ENCODE measurements at regions not wholly inside any gene's neighbourhood (a gene's known extent, or its start where the extent isn't known, plus 50 kb on each side); places are given as distances from the start of the nearest gene placed in this dataset.
A peak's percentile ranks its signal among the peaks of the same experiment; 100 is the strongest.

DNA sequence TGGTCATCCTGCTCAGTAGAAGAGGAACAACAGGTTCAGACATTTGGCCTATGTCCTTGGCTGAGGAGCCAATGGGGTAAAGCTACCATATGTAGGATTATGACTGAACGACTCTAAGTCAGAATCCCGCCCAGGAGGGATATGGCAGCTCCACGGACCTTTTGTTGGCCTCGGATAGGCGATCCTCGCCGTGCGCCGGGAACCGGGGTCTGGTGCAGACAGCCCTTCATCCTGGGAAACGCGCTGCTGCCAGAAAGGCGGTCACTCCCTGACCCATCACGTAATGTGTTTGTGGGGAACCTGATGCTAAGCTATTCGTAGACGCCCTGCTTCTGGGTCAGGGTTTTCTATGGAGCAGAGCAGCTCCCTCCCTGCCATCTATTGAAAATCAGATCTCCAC is 178.9 kb upstream of the ALG10B start:
- no peak overlapping the region for H3K4me3 ChIP-seq (ENCODE audit: low read length)
- DNase-seq (ENCODE audit: low read depth, low spot score), result no peak

DNA sequence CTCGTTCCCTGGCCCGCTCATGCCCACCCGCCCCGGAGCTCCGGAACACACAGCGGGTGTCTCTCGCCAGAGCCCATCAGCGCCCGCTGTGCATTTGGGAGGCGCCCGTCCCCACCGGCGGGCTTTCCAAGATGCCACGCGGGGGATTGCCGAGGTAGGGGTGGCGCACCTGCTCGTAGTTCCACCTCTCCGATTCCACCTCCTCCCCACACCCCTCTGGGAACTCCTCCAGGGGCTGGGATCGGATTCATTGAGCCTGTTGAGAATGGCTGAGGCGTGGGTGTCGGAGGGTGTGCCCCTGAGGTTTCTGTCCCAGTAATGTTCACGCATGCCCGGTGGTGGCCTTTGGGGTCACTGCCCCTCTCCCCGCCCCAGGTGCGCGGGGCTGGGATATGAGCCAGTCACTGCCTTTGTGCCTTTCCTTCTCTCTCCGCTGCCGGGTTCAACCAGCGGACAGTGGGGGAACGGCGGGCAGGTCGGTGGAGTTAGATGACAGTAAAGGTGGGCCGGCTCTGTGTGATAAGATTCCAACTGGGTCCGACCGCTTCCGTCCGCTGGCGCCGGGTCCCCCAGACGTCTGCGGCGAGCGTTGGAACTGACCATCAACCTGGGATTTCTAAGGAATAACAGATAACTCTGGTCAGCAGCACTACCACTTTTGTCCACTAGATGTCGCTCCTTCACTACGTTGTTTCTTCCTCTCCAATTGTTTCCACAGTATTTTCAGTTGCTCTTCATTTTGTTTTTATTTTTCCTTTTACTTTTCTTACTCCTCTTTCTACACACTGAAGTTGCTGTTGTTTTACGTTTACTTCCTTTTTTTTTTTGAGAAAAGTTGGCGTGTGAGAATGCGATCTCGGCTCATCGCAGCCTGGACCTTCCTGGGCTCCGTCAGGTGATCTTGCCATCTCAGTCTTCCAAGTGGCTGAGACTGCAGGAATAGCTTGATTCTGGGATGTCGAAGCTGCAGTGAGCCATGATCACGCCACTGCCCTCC is 178.1 kb upstream of the ALG10B start:
- H3K4me3 ChIP-seq (ENCODE audit: low read length), result no peak overlapping the region

DNA sequence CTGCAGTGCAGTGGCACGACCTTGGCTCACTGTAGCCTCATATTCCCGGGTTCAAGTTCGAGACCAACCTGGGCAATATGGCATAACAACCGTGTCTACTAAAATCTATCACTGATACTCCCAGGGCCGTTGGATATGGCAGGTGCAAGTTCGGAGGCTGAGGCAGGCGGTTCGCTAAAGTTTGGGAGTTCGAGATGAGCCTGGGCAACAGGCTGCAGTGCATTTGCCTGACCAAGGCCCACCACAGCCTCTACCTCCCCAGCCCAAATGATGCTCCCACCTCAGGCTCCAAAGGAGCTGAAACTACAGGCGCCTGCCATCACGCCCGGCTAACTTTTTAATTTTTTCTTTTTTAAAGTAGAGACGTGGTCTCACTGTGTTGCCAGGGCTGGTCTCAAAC is 177.1 kb upstream of the ALG10B start:
- no peak for DNase-seq (ENCODE audit: low read depth, low spot score)

More for the DNA sequence above, 178.1 kb upstream of the ALG10B start:
- peak; percentile 51 for DNase-seq (ENCODE audit: low read depth, low spot score)

DNA sequence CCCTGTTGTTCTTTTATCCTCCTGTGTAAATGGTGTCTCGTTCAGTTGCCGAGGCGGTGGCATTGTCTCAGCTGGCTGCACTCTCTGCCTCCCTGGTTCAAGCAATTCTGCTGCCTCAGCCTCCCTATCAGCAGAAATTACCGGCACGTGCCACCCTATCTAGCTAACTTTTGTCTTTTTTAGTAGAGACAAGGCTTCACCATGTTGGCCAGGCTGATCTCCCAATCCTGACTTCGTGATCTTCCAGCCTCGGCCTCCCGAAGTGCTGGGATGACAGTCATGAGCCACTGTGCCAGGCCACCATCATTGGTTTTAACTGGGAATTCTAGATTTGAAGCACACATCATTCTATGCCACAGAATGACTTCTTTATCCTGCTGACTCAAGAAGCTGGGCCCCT is 175.3 kb upstream of the ALG10B start:
- no peak for DNase-seq (ENCODE audit: low read depth, low spot score)
- H3K4me3 ChIP-seq (ENCODE audit: low read length), result no peak overlapping the region

More for the DNA sequence above, 177.1 kb upstream of the ALG10B start:
- H3K4me3 ChIP-seq (ENCODE audit: low read length), result no peak overlapping the region

DNA sequence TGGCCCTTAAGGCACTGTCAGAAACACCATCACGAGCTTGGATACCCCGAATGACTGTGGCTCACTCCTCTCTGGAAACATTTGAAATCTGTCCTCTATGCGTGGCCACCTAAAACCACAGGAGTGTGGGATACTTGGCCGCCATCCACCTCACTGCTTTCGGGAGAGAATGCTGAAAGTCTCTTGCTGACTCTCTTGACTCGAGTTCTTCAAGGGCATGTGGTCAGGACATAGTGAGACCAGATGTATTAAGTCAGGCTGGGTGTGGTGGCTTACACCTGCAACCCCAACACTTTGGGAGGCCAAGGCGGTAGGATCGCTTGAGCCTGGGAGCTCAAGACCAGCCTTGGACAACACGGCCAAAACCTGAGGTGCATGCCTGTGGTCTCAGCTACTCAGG is 174.7 kb upstream of the ALG10B start:
- no peak overlapping the region for H3K4me3 ChIP-seq (ENCODE audit: low read length)

DNA sequence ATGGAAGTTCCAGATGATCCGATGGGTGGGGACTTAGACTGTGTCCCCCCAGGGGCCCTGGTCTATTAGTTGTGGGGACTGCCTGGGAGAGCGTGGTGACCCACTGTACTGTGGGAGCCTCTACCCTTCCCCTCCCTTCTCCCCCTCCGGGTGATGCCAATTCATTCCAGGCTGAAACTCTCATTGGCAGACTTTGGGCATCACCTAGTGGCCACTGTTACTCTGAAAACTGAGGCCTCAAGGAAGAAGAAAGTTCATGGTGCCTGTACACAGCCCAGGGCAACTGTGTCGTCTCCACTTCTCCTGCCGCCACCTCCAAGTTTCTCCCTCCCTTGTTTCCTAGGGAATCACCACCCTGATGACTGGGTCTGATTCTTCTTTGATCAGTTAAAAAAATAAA is 173.6 kb upstream of the ALG10B start:
- H3K4me3 ChIP-seq (ENCODE audit: low read length), result no peak overlapping the region
- DNase-seq (ENCODE audit: low read depth, low spot score), result no peak

More for the DNA sequence above, 174.7 kb upstream of the ALG10B start:
- no peak for DNase-seq (ENCODE audit: low read depth, low spot score)

DNA sequence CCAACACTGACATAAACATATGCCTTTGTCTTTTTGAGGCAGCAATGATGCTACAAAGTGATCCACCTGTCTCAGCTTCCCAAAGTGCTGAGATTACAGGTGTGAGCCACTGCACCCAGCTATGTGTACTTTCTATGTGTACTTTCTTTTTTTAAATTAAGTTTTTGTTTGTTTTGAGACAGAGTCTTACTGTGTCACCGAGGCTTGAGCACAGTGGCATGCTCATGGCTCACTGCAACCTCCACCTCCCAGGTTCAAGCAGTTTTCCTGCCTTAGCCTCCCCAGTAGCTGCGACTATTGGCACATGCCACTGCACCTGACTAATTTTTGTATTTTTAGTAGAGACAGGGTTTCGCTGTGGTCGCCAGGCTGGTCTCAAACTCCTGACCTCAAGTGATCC is 172.5 kb upstream of the ALG10B start:
- H3K4me3 ChIP-seq (ENCODE audit: low read length), result no peak overlapping the region
- DNase-seq (ENCODE audit: low read depth, low spot score), result no peak

DNA sequence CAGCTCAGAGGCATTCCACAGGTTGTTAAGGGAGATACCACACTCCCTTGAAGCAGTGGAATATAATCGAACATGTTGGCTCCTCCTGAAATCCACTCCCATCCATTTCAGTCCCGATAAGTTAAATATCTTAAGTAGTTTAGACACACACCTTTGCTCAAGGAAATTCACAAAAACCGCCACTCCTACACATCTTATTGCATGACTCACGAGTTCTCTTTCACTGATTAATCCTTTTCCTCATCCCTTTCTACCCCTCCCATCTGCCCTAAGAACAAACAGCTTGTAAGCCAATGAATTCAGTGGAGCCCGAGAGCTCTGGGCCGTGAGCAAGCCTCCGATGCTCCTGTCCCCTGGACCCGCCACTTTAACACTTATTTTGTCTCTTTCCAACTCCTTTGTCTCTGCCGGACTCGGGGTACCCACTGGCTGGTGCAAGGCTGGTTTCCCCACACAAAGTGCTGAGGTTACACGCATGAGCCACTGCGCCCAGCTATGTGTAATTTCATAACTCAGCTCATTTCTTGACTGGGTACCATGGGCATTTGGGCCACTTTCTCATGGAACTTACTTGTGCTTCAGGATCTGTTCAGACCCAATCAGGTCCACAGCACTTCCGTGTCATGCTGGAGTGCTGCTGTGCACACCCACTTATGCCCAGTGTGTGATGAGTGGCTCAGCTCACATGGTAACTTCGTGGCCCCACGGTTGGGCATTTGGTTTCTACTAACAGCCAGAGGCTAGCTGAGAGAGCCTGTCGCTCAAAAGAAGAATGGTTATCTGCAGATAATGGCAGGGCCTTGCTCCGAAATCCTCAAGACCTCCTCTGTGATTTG is 171.8 kb upstream of the ALG10B start:
- DNase-seq (ENCODE audit: low read depth, low spot score), result no peak
- no peak overlapping the region for H3K4me3 ChIP-seq (ENCODE audit: low read length)

DNA sequence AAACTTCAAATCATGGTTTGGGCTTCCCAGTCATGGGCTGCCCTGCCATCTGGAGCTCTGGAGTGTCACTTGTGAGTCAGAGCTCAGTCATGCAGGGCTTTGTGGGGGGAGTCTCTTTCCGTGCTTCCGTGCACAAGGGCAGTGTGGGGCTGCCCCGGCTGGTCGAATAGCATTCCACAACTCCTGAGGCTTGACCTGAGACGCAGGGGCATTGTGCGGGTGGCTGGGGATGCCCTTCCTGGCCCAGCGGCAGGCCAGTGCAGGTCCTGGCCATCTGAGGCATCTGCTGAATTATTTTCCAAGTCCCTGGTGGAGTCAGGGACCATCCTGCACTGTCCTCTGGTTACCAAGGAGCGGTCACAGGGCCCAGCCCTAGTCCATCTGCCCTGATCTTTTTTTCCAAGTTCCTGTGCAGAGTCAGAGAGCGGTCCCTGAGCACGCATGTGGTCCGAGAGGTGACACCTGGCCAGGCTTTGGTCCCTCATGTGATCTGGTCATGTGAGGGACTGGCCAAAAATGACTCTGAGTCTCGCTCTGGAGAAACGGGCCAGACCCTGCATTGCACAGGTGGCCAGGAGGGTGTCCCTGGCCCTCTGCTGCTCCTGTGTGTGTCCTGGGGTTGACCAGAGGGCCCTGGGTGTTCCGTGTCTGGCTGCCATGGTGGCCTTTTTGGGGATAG is 167.0 kb upstream of the ALG10B start:
- no peak for DNase-seq (ENCODE audit: low read depth, low spot score)
- no peak overlapping the region for H3K4me3 ChIP-seq (ENCODE audit: low read length)

DNA sequence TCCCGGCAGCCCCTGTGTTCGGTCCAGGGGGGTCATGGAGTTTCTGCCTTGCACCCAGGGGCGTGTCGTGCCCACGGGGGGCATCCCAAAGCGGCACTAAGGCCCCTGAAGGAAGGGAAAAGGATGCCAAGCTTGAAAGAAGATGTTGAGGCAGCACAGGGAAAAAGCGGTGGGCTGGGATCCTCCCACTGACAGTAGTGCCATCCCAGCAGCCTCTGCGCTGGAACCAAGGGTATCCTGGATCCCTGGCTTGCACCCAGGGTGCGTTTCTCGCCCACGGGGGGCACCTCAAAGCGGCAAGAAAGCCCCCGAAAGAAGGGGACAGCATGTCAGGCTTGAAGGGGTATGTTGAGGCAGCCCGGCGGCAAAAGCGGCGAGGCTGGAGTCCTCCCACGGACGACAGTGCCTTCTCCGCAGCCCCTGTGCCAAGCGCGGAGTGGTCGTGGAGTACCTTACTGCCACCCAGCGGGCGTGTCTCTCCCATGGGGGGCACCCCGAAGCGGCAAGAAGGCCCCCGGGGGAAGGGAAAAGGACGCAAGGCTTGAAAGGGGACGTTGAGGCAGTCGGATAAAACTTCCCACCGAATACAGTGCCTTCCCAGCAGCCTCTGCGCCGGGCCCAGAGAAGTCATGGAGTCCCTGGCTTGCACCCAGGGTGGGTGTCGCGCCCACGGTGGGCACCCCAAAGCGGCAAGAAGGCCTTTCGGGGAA is 164.4 kb upstream of the ALG10B start:
- H3K4me3 ChIP-seq (ENCODE audit: low read length), result no peak overlapping the region
- no peak for DNase-seq (ENCODE audit: low read depth, low spot score)

DNA sequence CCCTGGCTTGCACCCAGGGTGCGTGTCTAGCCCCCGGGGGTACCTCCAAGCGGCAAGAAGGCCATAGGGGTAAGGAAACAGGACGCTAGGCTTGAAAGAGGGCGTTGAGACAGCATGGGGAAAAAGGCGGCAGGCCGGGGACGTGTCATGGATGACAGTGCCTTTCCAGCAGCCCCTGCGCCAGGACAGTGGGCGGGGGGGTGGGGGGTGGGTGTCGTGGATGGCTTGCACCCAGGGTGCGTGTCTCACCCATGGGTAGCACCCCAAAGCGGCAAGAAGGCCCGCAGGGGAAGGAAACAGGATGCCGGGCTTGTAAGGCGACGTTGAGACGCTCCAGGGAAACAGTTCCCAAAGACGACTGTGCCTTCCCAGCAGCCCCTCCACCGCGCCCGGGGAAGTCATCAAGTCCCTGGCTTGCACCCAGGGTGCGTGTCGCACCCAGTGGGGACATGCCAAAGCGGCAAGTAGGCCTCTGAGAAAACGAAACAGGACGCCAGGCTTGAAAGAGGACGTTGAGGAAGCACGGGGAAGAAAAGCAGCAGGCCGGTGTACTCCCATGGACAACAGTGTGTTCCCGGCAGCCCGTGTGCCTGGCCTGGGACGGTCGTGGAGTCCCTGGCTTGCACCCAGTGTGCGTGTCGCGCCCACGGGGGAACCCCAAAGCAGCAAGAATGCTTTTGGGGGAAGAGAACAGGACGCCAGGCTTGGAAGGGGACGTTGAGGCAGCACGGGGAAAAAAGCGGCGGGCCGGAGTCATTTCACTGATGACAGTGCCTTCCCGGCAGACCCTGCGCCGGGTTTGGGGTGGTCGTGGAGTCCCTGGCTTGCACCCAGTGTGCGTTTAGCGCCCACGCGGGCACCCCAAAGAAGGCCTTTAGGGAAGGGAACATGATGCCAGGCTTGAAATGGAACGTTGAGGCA is 163.5 kb upstream of the ALG10B start:
- no peak overlapping the region for H3K4me3 ChIP-seq (ENCODE audit: low read length)
- DNase-seq (ENCODE audit: low read depth, low spot score), result no peak

DNA sequence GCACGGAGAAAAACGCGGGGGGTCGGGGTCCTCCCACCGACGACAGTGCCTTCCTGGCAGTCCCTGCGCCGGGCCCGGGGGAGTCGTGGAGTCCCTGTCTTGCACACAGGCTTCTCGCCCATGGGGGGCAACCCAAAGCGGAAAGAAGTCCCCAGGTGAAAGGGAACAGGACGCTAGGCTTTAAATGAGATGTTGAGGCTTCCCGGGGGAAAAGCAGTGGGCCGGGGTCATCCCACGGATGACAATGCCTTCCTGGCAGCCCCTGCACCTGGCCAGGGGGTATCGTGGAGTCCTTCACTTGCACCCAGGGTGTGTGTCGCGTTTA is 162.9 kb upstream of the ALG10B start:
- DNase-seq (ENCODE audit: low read depth, low spot score), result no peak
- peak overlapping the region; percentile 30 for H3K4me3 ChIP-seq (ENCODE audit: low read length)

DNA sequence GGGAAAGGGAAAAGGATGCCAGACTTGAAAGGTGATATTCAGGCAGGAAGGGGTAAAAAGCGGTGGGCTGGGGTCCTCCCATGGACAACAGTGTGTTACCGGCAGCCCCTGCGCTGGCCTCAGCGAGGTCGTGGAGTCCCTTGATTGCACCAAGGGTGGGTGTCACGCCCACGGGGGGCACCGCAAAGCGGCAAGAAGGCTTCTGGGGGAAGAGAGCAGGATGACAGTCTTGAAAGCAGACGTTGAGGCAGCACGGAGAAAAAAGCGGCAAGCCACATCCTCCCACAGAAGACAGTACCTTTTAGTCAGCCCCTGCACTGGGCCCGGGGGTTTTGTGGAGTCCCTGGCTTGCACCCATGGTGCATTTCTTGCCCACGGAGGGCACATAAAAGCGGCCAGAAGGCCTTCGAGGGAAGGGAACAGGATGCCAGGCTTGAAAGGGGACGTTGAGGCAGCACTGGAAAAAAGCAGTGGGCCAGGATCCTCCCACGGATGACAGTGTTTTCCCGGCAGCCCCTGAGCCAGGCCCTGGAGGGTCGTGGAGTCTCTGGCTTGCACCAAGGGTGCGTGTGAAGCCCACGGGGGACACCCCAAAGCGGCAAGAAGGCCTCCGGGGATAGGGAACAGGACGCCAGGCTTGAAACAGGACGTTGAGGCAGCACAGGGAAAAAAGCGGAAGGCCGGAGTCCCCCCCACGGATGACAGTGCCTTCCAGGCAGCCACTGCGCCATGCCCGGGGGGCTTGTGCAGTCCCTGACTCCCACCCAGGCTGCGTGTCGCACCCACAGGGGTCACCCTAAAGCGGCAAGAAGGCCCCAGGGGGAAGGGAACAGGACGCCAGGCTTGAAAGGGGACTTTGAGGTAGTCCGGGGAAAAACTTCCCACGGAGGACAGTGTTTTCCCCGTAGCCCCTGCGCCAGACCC is 162.2 kb upstream of the ALG10B start:
- H3K4me3 ChIP-seq (ENCODE audit: low read length), result peak overlapping the region; percentile 30
- peak; percentile 92 for DNase-seq (ENCODE audit: low read depth, low spot score)

DNA sequence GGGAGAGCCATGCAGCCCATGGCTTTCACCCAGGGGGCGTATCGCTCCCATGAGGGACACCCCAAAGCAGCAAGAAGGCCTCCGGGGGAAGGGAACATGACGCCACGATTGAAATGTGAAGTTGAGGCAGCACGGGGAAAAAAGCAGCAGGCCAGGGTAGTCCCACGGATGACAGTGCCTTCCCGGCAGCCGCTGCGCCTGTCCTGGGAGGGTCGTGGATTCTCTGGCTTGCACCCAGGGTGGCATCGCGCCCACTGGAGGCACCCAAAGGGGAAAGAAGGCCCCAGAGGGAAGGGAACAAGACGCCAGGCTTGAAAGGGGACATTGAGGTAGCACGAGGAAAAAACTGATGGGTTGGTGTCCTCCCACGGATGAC is 161.6 kb upstream of the ALG10B start:
- H3K4me3 ChIP-seq (ENCODE audit: low read length), result no peak overlapping the region
- no peak for DNase-seq (ENCODE audit: low read depth, low spot score)

DNA sequence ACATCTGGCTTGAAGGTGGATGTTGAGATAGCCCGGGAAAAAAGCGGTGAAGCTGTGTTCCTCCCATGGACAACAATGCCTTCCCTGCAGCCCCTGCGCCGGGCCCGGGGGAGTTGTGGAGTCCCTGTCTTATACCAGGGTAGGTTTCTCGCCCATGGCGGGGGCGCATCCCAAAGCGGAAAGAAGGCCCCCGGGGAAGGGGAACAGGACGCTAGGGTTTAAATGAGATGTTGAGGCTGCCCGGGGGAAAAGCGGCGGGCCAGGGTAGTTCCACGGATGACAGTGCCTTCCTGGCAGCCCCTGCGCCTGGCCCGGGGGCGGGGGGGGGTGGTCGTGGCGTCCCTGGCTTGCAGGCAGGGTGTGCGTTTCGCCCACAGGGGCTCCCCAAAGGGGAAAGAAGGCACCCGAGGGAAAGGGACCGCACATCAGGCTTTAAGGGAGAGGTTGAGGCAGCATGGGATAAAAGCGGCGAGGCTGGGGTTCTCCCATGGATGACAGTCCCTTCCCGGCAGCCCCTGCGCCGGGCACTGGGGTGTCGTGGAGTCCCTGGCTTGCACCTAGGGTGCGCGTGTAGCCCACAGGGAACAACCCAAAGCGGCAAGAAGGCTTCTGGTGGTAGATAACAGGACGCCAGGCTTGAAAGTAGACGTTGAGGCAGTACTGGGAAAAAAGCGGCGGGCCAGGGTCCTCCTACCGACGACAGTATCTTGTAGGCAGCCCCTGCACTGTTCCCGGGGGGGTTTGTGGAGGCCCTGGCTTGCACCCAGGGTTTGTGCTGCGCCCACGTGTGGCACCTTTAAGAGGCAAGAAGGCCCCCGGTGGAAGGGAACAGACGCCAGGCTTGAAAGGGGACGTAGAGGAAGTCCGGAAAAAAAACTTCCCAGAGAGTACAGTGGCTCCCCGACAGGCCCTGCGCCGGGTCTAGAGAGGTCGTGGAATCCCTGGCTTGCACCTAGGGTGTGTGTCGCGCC is 160.8 kb upstream of the ALG10B start:
- no peak for DNase-seq (ENCODE audit: low read depth, low spot score)
- H3K4me3 ChIP-seq (ENCODE audit: low read length), result no peak overlapping the region
